ENCODE measurements at regions not wholly inside any gene's neighbourhood (a gene's known extent, or its start where the extent isn't known, plus 50 kb on each side); places are given as distances from the start of the nearest gene placed in this dataset.

DNA sequence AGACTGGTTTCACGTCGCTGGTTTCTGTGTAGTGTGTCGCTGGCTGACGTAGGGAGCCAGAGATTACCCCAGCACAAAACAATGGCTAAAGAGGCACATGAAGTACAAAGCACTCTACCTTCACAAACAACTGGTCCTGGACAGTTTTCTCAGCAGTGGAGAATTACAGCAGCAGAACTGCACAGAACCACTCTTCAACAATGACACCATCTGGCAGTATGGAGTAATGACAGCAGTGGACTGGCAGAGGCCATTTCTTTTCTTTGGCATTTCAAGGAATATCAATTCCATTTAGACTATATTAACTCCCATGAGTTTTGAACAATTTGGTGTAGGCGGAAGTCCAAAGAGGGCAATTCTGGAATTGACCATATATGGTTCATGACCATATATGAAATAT lies 1074.1 kb downstream of the AACS start:
- no peak for DNase-seq

GRCh38 chr12:126144603-126145002 lies 1079.4 kb downstream of the AACS start:
- DNase-seq, result no peak

- DNase-seq, result no peak
Observed at GRCh38 chr12:126147321-126147720, 1082.1 kb downstream of the AACS start.

GRCh38 chr12:126156806-126157574 lies 1091.8 kb downstream of the AACS start:
- no peak for DNase-seq

- DNase-seq, result no peak
Observed at GRCh38 chr12:126157575-126157966, 1092.3 kb downstream of the AACS start.

- DNase-seq, result no peak
Observed at GRCh38 chr12:126159139-126159538, 1093.9 kb downstream of the AACS start.

DNA sequence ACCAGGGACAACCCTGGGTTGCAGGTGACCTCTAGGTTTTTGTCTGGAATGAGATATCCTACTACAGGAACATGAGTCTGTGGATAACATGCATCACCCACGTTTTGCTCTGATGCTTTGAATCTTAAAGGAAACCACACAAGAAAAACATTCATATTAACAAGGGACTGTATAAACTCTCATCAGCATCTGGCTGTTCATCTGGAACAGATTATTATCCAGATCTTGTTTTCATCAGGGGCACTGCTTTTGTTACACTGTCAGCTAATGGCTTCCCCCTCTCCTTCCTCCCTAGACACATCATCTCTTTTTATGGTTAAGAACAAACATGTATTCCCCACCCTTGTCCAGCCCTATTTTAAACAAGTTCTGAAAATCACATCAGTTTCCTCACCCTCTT lies 1095.7 kb downstream of the AACS start:
- no peak for DNase-seq

GRCh38 chr12:126163984-126164383 lies 1098.7 kb downstream of the AACS start:
- no peak for DNase-seq

GRCh38 chr12:126171937-126172559 lies 1106.8 kb downstream of the AACS start:
- DNase-seq, result no peak

DNA sequence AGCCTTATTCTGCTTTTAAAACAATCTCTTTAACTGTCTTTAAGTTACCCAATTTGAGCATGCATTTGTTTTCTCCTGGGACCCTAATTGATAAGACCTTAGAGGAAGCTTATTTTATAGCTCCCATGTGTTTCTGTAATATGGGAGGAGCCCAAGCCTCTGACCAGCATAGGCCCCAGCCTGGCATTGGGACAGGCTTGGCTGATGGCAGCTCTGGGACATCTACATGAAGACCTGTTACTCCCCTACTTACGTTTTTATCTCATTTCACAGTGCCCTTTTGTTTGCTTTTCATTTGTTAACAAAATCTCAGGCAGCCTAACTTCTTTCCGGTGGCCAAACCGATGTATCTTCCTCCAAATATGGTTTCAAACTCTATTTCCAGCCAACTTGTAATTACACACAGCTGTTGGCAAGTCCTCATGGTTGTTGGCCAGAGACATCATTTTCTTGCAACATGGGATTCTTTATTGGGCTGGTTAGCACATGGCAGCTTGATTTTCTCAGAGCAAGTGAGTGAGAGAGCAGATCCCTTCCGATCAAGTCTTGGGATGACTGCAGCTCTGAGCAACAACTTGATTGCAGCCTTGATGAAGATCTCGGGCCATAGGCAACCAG lies 1117.5 kb downstream of the AACS start:
- DNase-seq, result no peak

- DNase-seq, result no peak
Observed at GRCh38 chr12:126185025-126185424, 1119.8 kb downstream of the AACS start.

- DNase-seq, result no peak
Observed at GRCh38 chr12:126189856-126190255, 1124.6 kb downstream of the AACS start.

DNA sequence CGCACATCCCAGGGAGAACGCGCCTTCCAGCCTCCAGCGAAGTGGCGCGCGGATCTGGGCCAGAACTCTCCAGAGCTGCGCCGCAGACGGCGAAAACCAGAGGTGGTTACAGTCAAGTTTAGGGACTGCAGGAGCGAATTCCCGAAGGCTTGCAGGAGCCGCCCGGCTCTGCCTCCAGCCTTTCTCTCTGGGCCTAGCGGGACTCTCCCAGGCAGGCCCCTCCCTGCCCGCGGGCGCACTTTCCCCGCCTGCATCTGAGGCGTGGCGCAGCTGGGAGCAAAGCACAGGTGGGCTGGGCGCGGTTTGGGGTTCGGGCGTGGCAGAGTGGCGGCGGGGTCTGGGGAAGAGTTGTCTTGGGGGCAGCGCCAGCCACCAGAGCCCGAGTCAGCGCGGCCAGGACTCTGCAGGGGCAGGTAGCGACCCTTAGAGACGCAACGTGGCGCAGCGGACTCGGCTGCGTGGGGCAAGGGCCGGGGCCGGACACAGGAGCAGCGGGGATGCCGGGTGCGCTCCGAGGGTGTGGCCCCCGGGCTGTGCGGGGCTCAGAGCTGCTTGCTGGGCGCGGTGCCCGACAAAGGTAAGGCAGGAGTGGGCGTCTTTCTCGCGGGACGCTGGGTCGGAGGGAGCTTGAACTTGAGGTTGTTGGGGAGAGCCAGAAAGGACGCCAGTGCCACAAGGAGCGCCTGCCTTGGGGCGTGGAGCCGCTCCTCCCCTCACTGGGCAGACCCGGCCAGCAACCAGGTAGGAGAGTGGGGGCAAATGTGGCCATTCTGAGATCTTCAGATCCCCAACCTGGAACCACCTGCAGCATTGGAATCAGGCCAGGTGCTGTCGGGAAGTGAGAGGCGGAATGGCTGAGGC lies 1126.0 kb downstream of the AACS start:
- no peak for DNase-seq

GRCh38 chr12:126191949-126192348 lies 1126.7 kb downstream of the AACS start:
- no peak for DNase-seq

GRCh38 chr12:126193190-126193589 lies 1128.0 kb downstream of the AACS start:
- no peak for DNase-seq

GRCh38 chr12:126196263-126196662 lies 1131.0 kb downstream of the AACS start:
- no peak for DNase-seq

DNA sequence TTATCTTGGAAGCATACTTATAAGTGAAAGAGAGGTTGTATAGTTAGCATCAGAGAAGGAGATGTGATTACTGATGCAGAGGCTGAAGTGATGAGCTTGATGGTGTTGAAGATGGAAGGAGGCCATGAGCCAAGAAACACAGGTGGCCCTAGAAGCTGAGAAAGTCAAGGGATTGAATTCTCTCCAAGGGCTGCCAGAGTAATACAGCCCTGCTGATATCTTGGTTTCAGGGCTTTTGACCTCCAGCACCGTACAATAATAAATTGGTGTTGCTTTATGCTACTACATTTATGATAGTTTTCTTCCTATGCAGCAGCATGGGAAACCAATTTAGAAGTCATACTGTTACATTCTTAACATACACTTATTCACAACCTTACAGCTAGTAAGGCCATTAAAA lies 1133.3 kb downstream of the AACS start:
- DNase-seq, result no peak

GRCh38 chr12:126198966-126199692 lies 1133.9 kb downstream of the AACS start:
- DNase-seq, result no peak

- DNase-seq, result no peak
Observed at GRCh38 chr12:126201981-126202537, 1136.8 kb downstream of the AACS start.

- DNase-seq, result no peak
Observed at GRCh38 chr12:126204326-126204725, 1139.1 kb downstream of the AACS start.

DNA sequence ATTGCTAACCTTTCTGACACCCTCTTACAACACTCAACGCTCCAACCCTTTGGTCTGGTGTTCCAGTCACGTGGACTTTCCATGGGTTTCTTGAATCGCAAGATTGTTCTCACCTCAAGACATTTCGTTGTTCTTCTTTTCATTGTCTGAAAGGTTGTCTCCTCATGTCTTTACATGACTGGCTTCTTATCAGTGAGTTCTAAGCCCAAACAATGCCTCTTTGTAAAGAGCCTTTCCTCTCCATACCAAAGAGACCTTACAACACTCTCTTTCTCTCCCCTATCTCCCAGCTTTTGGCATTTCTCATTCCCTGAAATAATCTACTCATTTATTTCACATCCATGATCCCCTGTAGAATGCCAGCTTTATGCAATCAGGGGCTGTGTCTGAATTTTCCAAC lies 1144.8 kb downstream of the AACS start:
- DNase-seq, result no peak

DNA sequence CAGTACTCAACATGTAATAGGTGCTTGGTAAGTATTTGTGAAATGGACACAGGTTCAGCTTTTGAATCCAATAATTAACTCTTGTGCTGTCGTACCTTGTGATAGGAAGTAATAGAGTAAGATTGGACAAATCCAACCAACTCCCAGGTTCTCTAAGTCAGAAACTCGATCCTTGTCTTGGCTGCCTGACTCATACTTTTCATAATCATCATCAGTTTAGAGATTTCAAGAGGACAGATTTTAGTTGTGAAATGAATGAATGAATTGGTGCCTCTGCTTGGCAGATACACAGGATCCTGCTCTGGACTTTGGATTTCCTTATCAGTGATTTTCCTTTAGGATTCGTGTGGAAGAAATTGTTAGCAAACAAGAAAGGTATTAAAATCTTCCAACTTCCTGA lies 1145.2 kb downstream of the AACS start:
- no peak for DNase-seq
